Mesendoderm (in vitro differentiated cells): ENCODE measurements at regions not wholly inside any gene's neighbourhood (a gene's known extent, or its start where the extent isn't known, plus 50 kb on each side); places are given as distances from the start of the nearest gene placed in this dataset.

Experiments
- DNase-seq: peaks from one replicate; pipeline ENCODE4 v3.0.0; 2013
- H2AK5ac ChIP-seq: 2 replicates; pipeline ENCODE4 v1.6.1; 2013; ENCODE audit warnings: low read length, inconsistent platforms
- H2BK120ac ChIP-seq: 2 replicates; pipeline ENCODE4 v1.6.1; 2013; ENCODE audit warnings: low read depth, mild to moderate bottlenecking, low read length, moderate library complexity, mixed read lengths
- H2BK15ac ChIP-seq: replicated peaks from 2 replicates; pipeline ENCODE4 v1.6.1; 2013; ENCODE audit warnings: low read depth, mild to moderate bottlenecking, moderate library complexity
- H2BK5ac ChIP-seq: 2 replicates; pipeline ENCODE4 v1.6.1; 2013; ENCODE audit warnings: low read length, inconsistent platforms
- H3K18ac ChIP-seq: 2 replicates; pipeline ENCODE4 v1.6.1; 2013; ENCODE audit warnings: mild to moderate bottlenecking, low read length, mixed read lengths
- H3K23ac ChIP-seq: one replicate; pipeline ENCODE4 v1.6.1; 2013; ENCODE audit warnings: low read length
- H3K27ac ChIP-seq: 2 replicates; pipeline ENCODE4 v1.5.1; 2013; ENCODE audit warnings: low read depth, mild to moderate bottlenecking, inconsistent platforms, low read length, moderate library complexity
- H3K27me3 ChIP-seq: 2 replicates; pipeline ENCODE4 v1.6.1; 2013; ENCODE audit warnings: low read length, control low read depth, mild to moderate bottlenecking, inconsistent platforms; ENCODE audit not compliant: insufficient read depth, poor library complexity
- H3K36me3 ChIP-seq: 2 replicates; pipeline ENCODE4 v1.6.1; 2013; ENCODE audit warnings: low read length, inconsistent platforms; ENCODE audit not compliant: control insufficient read depth, insufficient read depth
- H3K4ac ChIP-seq: one replicate; pipeline ENCODE4 v1.6.1; 2013; ENCODE audit warnings: low read depth, mild to moderate bottlenecking, low read length, moderate library complexity
- H3K4me1 ChIP-seq: 2 replicates; pipeline ENCODE4 v1.6.1; 2013; ENCODE audit warnings: low read depth, low read length, inconsistent platforms; ENCODE audit not compliant: control insufficient read depth
- H3K4me2 ChIP-seq: 2 replicates; pipeline ENCODE4 v1.6.1; 2013; ENCODE audit warnings: low read length
- H3K4me3 ChIP-seq: 2 replicates; pipeline ENCODE4 v1.5.1; 2013; ENCODE audit warnings: mild to moderate bottlenecking, low read length
- H3K56ac ChIP-seq: one replicate; pipeline ENCODE4 v1.6.1; 2013; ENCODE audit warnings: low read length
- H3K79me1 ChIP-seq: 2 replicates; pipeline ENCODE4 v1.6.1; 2013; ENCODE audit warnings: low read length, inconsistent platforms
- H3K79me2 ChIP-seq: 2 replicates; pipeline ENCODE4 v1.6.1; 2013; ENCODE audit warnings: mild to moderate bottlenecking, low read length; ENCODE audit not compliant: control insufficient read depth, insufficient read depth
- H3K9ac ChIP-seq: 2 replicates; pipeline ENCODE4 v1.6.1; 2013; ENCODE audit warnings: low read length, inconsistent platforms
- H4K5ac ChIP-seq: one replicate; pipeline ENCODE4 v1.6.1; 2013; ENCODE audit warnings: low read length
- H4K8ac ChIP-seq: one replicate; pipeline ENCODE4 v1.6.1; 2013; ENCODE audit warnings: low read depth, mild to moderate bottlenecking, control low read depth, low read length, moderate library complexity
- WGBS: extraction: QIAGEN DNeasy Blood & Tissue Kit; methylation state at CpG from one replicate; pipeline ENCODE4 v1.1.7; 2013; ENCODE audit warnings: low lambda C conversion rate, missing lambda C conversion rate; ENCODE audit not compliant: insufficient coverage; ENCODE audit errors: extremely low coverage; 5-methylcytosine and 5-hydroxymethylcytosine counted together

DNA sequence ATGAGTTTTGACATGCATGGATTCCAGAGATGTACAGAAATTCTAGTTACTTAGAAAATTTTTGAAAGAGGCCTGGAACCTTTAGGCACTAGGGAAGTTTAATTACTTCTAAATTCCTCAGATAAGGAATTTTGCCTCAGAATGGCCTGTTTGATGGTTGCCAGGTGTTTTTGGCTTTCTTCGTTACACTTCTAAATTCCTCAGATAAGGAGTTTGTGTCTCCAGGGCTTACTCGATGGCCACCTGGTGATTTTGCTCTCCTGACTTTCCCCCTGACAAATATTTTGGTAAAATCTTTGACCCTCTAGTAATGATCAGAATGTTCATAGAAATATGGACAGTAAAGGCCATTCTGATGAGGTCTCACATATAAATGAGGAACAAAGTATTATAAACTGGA is 64.3 kb downstream of the BEX3 start:
- no peak overlapping the region for H2AK5ac ChIP-seq
- no peak overlapping the region for H3K4me2 ChIP-seq
- peaks cover 9% of the 10 kb centered on the region for H3K4me1 ChIP-seq
- peaks cover 3% of the 10 kb centered on the region for H3K79me1 ChIP-seq
- no peak overlapping the region for H3K23ac ChIP-seq
- peak overlapping the region; percentile 73 for H2BK120ac ChIP-seq
- H3K18ac ChIP-seq = no peak overlapping the region
- no peaks in the 10 kb centered on the region for H3K36me3 ChIP-seq
- peak; percentile 88 for DNase-seq
- H3K27me3 ChIP-seq = no peaks in the 10 kb centered on the region
- H4K5ac ChIP-seq = no peak overlapping the region
- no peak overlapping the region for H3K4me3 ChIP-seq
- WGBS = no CpG with 5 or more reads among the region's 2 CpGs
- H3K27ac ChIP-seq = peak overlapping the region; percentile 97
- no peak overlapping the region for H3K56ac ChIP-seq
- H3K79me2 ChIP-seq = no peaks in the 10 kb centered on the region
- H3K9ac ChIP-seq = no peak overlapping the region
- no peak overlapping the region for H4K8ac ChIP-seq
- H2BK15ac ChIP-seq = no peak overlapping the region
- H2BK5ac ChIP-seq = no peak overlapping the region
- no peak overlapping the region for H3K4ac ChIP-seq

DNA sequence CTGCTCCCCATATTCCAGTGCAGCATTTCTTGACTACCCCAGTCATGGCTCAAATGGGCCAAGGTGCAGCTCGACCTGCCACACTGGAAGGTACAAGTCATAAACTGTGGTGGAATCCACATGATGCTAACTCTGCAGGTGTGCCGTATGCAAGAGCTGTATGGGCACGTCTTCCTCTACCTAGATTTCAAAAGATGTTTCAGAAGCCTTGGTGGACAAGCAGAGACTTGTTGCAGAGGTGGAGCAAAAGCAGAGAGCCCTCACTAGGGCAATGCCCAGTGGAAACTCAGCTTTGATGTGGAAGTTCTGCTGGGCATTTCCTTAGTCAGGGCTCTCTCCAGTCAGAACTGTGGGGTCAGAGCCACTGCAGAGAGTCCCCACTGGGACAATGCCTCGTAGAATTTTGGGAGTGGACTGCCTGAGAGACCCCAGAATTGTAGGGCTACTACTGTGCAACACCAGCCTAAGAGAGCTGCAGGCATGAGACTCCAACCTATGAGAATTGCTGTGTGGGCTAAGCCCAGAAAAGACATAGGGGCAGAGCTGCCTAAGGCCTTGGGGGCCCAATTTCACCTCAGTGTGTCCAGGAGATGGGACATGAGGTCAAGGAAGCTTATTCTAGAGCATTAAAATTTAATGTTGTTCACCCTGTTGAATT is 65.7 kb downstream of the BEX3 start:
- WGBS = no CpG with 5 or more reads among the region's 4 CpGs
- H2BK15ac ChIP-seq = no peak overlapping the region
- H3K79me1 ChIP-seq = peaks cover 3% of the 10 kb centered on the region
- H3K23ac ChIP-seq = no peak overlapping the region
- H3K9ac ChIP-seq = no peak overlapping the region
- H3K56ac ChIP-seq = peak overlapping the region; percentile 44
- H3K36me3 ChIP-seq = no peaks in the 10 kb centered on the region
- no peak for DNase-seq
- H3K18ac ChIP-seq = peak overlapping the region; percentile 83
- peak overlapping the region; percentile 70 for H4K8ac ChIP-seq
- peak overlapping the region; percentile 30 for H4K5ac ChIP-seq
- no peaks in the 10 kb centered on the region for H3K27me3 ChIP-seq
- H3K79me2 ChIP-seq = no peaks in the 10 kb centered on the region
- no peak overlapping the region for H3K4me2 ChIP-seq
- peak overlapping the region; percentile 96 for H3K4ac ChIP-seq
- no peak overlapping the region for H3K4me3 ChIP-seq
- peaks cover 7% of the 10 kb centered on the region for H3K4me1 ChIP-seq
- H2BK120ac ChIP-seq = peak overlapping the region; percentile 98
- H2BK5ac ChIP-seq = peak overlapping the region; percentile 27
- H2AK5ac ChIP-seq = peak overlapping the region; percentile 77
- H3K27ac ChIP-seq = no peak overlapping the region

GRCh38 chrX:103442536-103442901 is 66.2 kb downstream of the BEX3 start:
- no peak overlapping the region for H4K8ac ChIP-seq
- H3K56ac ChIP-seq = no peak overlapping the region
- no peak overlapping the region for H2BK5ac ChIP-seq
- H2BK120ac ChIP-seq = no peak overlapping the region
- H3K4ac ChIP-seq = peak overlapping the region; percentile 16
- H4K5ac ChIP-seq = no peak overlapping the region
- H3K4me3 ChIP-seq = no peak overlapping the region
- peak overlapping the region; percentile 83 for H3K18ac ChIP-seq
- H2AK5ac ChIP-seq = peak overlapping the region; percentile 77
- H3K27me3 ChIP-seq = no peaks in the 10 kb centered on the region
- H3K27ac ChIP-seq = no peak overlapping the region
- H3K4me2 ChIP-seq = no peak overlapping the region
- no peaks in the 10 kb centered on the region for H3K79me2 ChIP-seq
- no peaks in the 10 kb centered on the region for H3K79me1 ChIP-seq
- no peak overlapping the region for H3K9ac ChIP-seq
- no peak for DNase-seq
- WGBS = 100% methylated on average over 1 of the region's 6 CpGs
- H2BK15ac ChIP-seq = no peak overlapping the region
- H3K4me1 ChIP-seq = peaks cover 4% of the 10 kb centered on the region
- H3K23ac ChIP-seq = no peak overlapping the region
- H3K36me3 ChIP-seq = no peaks in the 10 kb centered on the region

GRCh38 chrX:103446665-103447302 is 70.4 kb downstream of the BEX3 start:
- Histone ChIP-seq H4K5ac (no peak overlapping the region), H3K36me3 (no peaks in the 10 kb centered on the region), H3K56ac (no peak overlapping the region), H2BK15ac (no peak overlapping the region), H3K9ac (no peak overlapping the region), H3K23ac (no peak overlapping the region), H2AK5ac (no peak overlapping the region), H3K4me3 (no peak overlapping the region), H4K8ac (no peak overlapping the region), H3K18ac (no peak overlapping the region), H3K4me2 (no peak overlapping the region), H3K27me3 (no peaks in the 10 kb centered on the region), H2BK5ac (no peak overlapping the region), H3K27ac (no peak overlapping the region), H2BK120ac (no peak overlapping the region), H3K79me1 (no peaks in the 10 kb centered on the region), H3K4me1 (peaks cover 2% of the 10 kb centered on the region), H3K79me2 (no peaks in the 10 kb centered on the region), H3K4ac (no peak overlapping the region)
- DNase-seq = peak; percentile 87
- WGBS = no CpG with 5 or more reads among the region's 2 CpGs
